Mesendoderm (in vitro differentiated cells): ENCODE measurements at regions not wholly inside any gene's neighbourhood (a gene's known extent, or its start where the extent isn't known, plus 50 kb on each side); places are given as distances from the start of the nearest gene placed in this dataset.

Source experiments
- DNase-seq: peaks from one replicate; pipeline ENCODE4 v3.0.0; 2013
- H2AK5ac ChIP-seq: 2 replicates; pipeline ENCODE4 v1.6.1; 2013; ENCODE audit warnings: low read length, inconsistent platforms
- H2BK120ac ChIP-seq: 2 replicates; pipeline ENCODE4 v1.6.1; 2013; ENCODE audit warnings: low read depth, mild to moderate bottlenecking, low read length, moderate library complexity, mixed read lengths
- H2BK15ac ChIP-seq: replicated peaks from 2 replicates; pipeline ENCODE4 v1.6.1; 2013; ENCODE audit warnings: low read depth, mild to moderate bottlenecking, moderate library complexity
- H2BK5ac ChIP-seq: 2 replicates; pipeline ENCODE4 v1.6.1; 2013; ENCODE audit warnings: low read length, inconsistent platforms
- H3K18ac ChIP-seq: 2 replicates; pipeline ENCODE4 v1.6.1; 2013; ENCODE audit warnings: mild to moderate bottlenecking, low read length, mixed read lengths
- H3K23ac ChIP-seq: one replicate; pipeline ENCODE4 v1.6.1; 2013; ENCODE audit warnings: low read length
- H3K27ac ChIP-seq: 2 replicates; pipeline ENCODE4 v1.5.1; 2013; ENCODE audit warnings: low read depth, mild to moderate bottlenecking, inconsistent platforms, low read length, moderate library complexity
- H3K27me3 ChIP-seq: 2 replicates; pipeline ENCODE4 v1.6.1; 2013; ENCODE audit warnings: low read length, control low read depth, mild to moderate bottlenecking, inconsistent platforms; ENCODE audit not compliant: insufficient read depth, poor library complexity
- H3K36me3 ChIP-seq: 2 replicates; pipeline ENCODE4 v1.6.1; 2013; ENCODE audit warnings: low read length, inconsistent platforms; ENCODE audit not compliant: control insufficient read depth, insufficient read depth
- H3K4ac ChIP-seq: one replicate; pipeline ENCODE4 v1.6.1; 2013; ENCODE audit warnings: low read depth, mild to moderate bottlenecking, low read length, moderate library complexity
- H3K4me1 ChIP-seq: 2 replicates; pipeline ENCODE4 v1.6.1; 2013; ENCODE audit warnings: low read depth, low read length, inconsistent platforms; ENCODE audit not compliant: control insufficient read depth
- H3K4me2 ChIP-seq: 2 replicates; pipeline ENCODE4 v1.6.1; 2013; ENCODE audit warnings: low read length
- H3K4me3 ChIP-seq: 2 replicates; pipeline ENCODE4 v1.5.1; 2013; ENCODE audit warnings: mild to moderate bottlenecking, low read length
- H3K56ac ChIP-seq: one replicate; pipeline ENCODE4 v1.6.1; 2013; ENCODE audit warnings: low read length
- H3K79me1 ChIP-seq: 2 replicates; pipeline ENCODE4 v1.6.1; 2013; ENCODE audit warnings: low read length, inconsistent platforms
- H3K79me2 ChIP-seq: 2 replicates; pipeline ENCODE4 v1.6.1; 2013; ENCODE audit warnings: mild to moderate bottlenecking, low read length; ENCODE audit not compliant: control insufficient read depth, insufficient read depth
- H3K9ac ChIP-seq: 2 replicates; pipeline ENCODE4 v1.6.1; 2013; ENCODE audit warnings: low read length, inconsistent platforms
- H4K5ac ChIP-seq: one replicate; pipeline ENCODE4 v1.6.1; 2013; ENCODE audit warnings: low read length
- H4K8ac ChIP-seq: one replicate; pipeline ENCODE4 v1.6.1; 2013; ENCODE audit warnings: low read depth, mild to moderate bottlenecking, control low read depth, low read length, moderate library complexity
- WGBS: extraction: QIAGEN DNeasy Blood & Tissue Kit; methylation state at CpG from one replicate; pipeline ENCODE4 v1.1.7; 2013; ENCODE audit warnings: low lambda C conversion rate, missing lambda C conversion rate; ENCODE audit not compliant: insufficient coverage; ENCODE audit errors: extremely low coverage; 5-methylcytosine and 5-hydroxymethylcytosine counted together

GRCh38 chr15:39445931-39446330 is 134.9 kb upstream of the THBS1 start:
- H3K4me1 ChIP-seq = no peaks in the 10 kb centered on the region
- no peak overlapping the region for H3K4ac ChIP-seq
- no peak overlapping the region for H4K8ac ChIP-seq
- no peak overlapping the region for H3K18ac ChIP-seq
- no peak overlapping the region for H4K5ac ChIP-seq
- no peak overlapping the region for H2BK15ac ChIP-seq
- no peak for DNase-seq
- WGBS = no CpG with 5 or more reads among the region's 2 CpGs
- H3K27me3 ChIP-seq = no peaks in the 10 kb centered on the region
- H3K79me1 ChIP-seq = no peaks in the 10 kb centered on the region
- H3K36me3 ChIP-seq = no peaks in the 10 kb centered on the region
- no peak overlapping the region for H3K56ac ChIP-seq
- no peak overlapping the region for H3K9ac ChIP-seq
- H3K4me2 ChIP-seq = no peak overlapping the region
- no peak overlapping the region for H2BK120ac ChIP-seq
- H3K23ac ChIP-seq = no peak overlapping the region
- H3K4me3 ChIP-seq = no peak overlapping the region
- no peak overlapping the region for H2AK5ac ChIP-seq
- H2BK5ac ChIP-seq = no peak overlapping the region
- H3K27ac ChIP-seq = no peak overlapping the region
- H3K79me2 ChIP-seq = no peaks in the 10 kb centered on the region

- H3K36me3 ChIP-seq = no peaks in the 10 kb centered on the region
- no peak overlapping the region for H2BK15ac ChIP-seq
These were observed 133.5 kb upstream of the THBS1 start for GRCh38 chr15:39447346-39447745.

GRCh38 chr15:39447881-39448280 is 133.0 kb upstream of the THBS1 start:
- H2AK5ac ChIP-seq = no peak overlapping the region
- H2BK15ac ChIP-seq = no peak overlapping the region
- H3K27me3 ChIP-seq = no peaks in the 10 kb centered on the region
- H3K9ac ChIP-seq = no peak overlapping the region
- no peak overlapping the region for H4K8ac ChIP-seq
- no peak overlapping the region for H4K5ac ChIP-seq
- no peak overlapping the region for H2BK5ac ChIP-seq
- H3K56ac ChIP-seq = no peak overlapping the region
- no peak overlapping the region for H3K4ac ChIP-seq
- no peaks in the 10 kb centered on the region for H3K4me1 ChIP-seq
- no peak overlapping the region for H3K27ac ChIP-seq
- no peak overlapping the region for H3K4me2 ChIP-seq
- DNase-seq = no peak
- no peaks in the 10 kb centered on the region for H3K36me3 ChIP-seq
- H3K79me2 ChIP-seq = no peaks in the 10 kb centered on the region
- no peak overlapping the region for H3K4me3 ChIP-seq
- WGBS = no CpG with 5 or more reads among the region's 4 CpGs
- no peaks in the 10 kb centered on the region for H3K79me1 ChIP-seq
- H3K23ac ChIP-seq = no peak overlapping the region
- no peak overlapping the region for H2BK120ac ChIP-seq
- no peak overlapping the region for H3K18ac ChIP-seq

More at GRCh38 chr15:39447346-39447745, 133.5 kb upstream of the THBS1 start:
- H3K4me2 ChIP-seq = no peak overlapping the region
- no peak overlapping the region for H2AK5ac ChIP-seq
- no peak overlapping the region for H3K23ac ChIP-seq
- no peak overlapping the region for H2BK5ac ChIP-seq
- H3K9ac ChIP-seq = no peak overlapping the region
- no peak overlapping the region for H3K4ac ChIP-seq
- H3K4me3 ChIP-seq = no peak overlapping the region
- no peaks in the 10 kb centered on the region for H3K79me1 ChIP-seq
- H3K4me1 ChIP-seq = no peaks in the 10 kb centered on the region
- WGBS = no CpG with 5 or more reads among the region's 2 CpGs
- no peak overlapping the region for H4K8ac ChIP-seq
- DNase-seq = peak; percentile 51
- H3K79me2 ChIP-seq = no peaks in the 10 kb centered on the region
- no peak overlapping the region for H3K56ac ChIP-seq
- no peak overlapping the region for H3K27ac ChIP-seq
- no peaks in the 10 kb centered on the region for H3K27me3 ChIP-seq
- H2BK120ac ChIP-seq = no peak overlapping the region
- no peak overlapping the region for H4K5ac ChIP-seq
- H3K18ac ChIP-seq = no peak overlapping the region

DNA sequence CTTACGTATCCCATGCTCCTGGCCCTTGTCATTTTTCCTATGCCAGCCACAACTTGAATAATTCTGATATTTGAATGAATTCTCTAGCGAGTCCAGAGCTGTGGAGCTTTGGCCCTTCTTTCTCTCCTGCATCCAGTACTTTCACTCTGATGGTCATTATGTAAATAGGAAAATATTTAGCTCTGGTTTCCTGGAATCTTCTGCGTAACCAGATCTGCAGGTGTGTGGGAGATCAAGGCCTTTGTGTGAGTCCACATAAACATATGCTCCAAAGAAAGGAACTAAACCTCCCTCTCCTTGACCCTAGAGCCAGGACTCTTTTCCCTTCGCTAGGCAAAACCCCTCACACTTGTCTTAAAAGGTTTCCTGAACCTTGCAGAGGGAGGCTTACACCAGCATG is 132.5 kb upstream of the THBS1 start:
- no CpG with 5 or more reads among the region's 4 CpGs for WGBS
- no peak overlapping the region for H3K4me2 ChIP-seq

GRCh38 chr15:39451121-39451688 is 129.7 kb upstream of the THBS1 start:
- Histone ChIP-seq H3K56ac (no peak overlapping the region), H2BK5ac (no peak overlapping the region), H2BK120ac (no peak overlapping the region), H3K4me2 (no peak overlapping the region), H3K9ac (no peak overlapping the region), H3K4me1 (no peaks in the 10 kb centered on the region), H4K5ac (no peak overlapping the region), H3K23ac (no peak overlapping the region), H3K4me3 (no peak overlapping the region), H2BK15ac (no peak overlapping the region), H3K36me3 (no peaks in the 10 kb centered on the region), H3K18ac (no peak overlapping the region), H3K79me2 (no peaks in the 10 kb centered on the region), H4K8ac (no peak overlapping the region), H3K79me1 (no peaks in the 10 kb centered on the region), H2AK5ac (no peak overlapping the region), H3K27me3 (no peaks in the 10 kb centered on the region), H3K27ac (no peak overlapping the region), H3K4ac (no peak overlapping the region)
- DNase-seq = no peak
- no CpG with 5 or more reads among the region's 1 CpG for WGBS

More for the DNA sequence above, 132.5 kb upstream of the THBS1 start:
- no peak overlapping the region for H3K4me3 ChIP-seq
- no peak overlapping the region for H3K27ac ChIP-seq
- H3K9ac ChIP-seq = no peak overlapping the region
- no peak overlapping the region for H4K8ac ChIP-seq
- H3K36me3 ChIP-seq = no peaks in the 10 kb centered on the region
- H3K79me1 ChIP-seq = no peaks in the 10 kb centered on the region
- no peak overlapping the region for H2BK5ac ChIP-seq
- H3K27me3 ChIP-seq = no peaks in the 10 kb centered on the region
- H2AK5ac ChIP-seq = no peak overlapping the region
- no peak overlapping the region for H2BK15ac ChIP-seq
- H3K79me2 ChIP-seq = no peaks in the 10 kb centered on the region
- H3K4ac ChIP-seq = no peak overlapping the region
- no peak overlapping the region for H3K18ac ChIP-seq
- H3K56ac ChIP-seq = no peak overlapping the region
- H3K23ac ChIP-seq = no peak overlapping the region
- no peaks in the 10 kb centered on the region for H3K4me1 ChIP-seq
- H2BK120ac ChIP-seq = no peak overlapping the region
- DNase-seq = no peak
- no peak overlapping the region for H4K5ac ChIP-seq

DNA sequence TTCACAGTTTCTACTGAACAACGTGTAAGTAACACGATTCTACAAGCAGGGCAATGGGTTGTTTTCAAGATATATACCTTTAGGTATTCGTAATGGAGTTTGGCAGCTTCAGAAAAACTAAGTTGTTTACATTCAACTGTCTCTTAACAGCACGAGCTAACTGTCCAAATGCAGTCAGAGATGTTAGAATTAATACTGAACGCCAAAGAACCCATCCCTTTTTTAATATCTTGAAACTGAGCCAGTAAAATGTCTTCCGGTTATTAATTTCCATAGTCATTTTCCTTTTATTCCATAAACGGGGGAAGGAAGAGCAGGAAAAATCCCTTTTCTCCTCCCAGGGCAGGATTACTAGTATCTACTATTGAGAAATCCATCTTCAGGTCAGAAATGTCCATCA is 129.0 kb upstream of the THBS1 start:
- no peak overlapping the region for H2AK5ac ChIP-seq
- H3K79me2 ChIP-seq = no peaks in the 10 kb centered on the region
- H3K36me3 ChIP-seq = no peaks in the 10 kb centered on the region
- H2BK5ac ChIP-seq = no peak overlapping the region
- H3K4me3 ChIP-seq = no peak overlapping the region
- no peak overlapping the region for H3K4ac ChIP-seq
- H4K8ac ChIP-seq = no peak overlapping the region
- DNase-seq = no peak
- H4K5ac ChIP-seq = no peak overlapping the region
- no peaks in the 10 kb centered on the region for H3K4me1 ChIP-seq
- no peak overlapping the region for H2BK120ac ChIP-seq
- no CpG with 5 or more reads among the region's 7 CpGs for WGBS
- H3K4me2 ChIP-seq = no peak overlapping the region
- H3K79me1 ChIP-seq = no peaks in the 10 kb centered on the region
- no peak overlapping the region for H3K27ac ChIP-seq
- H3K27me3 ChIP-seq = no peaks in the 10 kb centered on the region
- no peak overlapping the region for H3K56ac ChIP-seq
- H3K18ac ChIP-seq = no peak overlapping the region
- no peak overlapping the region for H3K9ac ChIP-seq
- H2BK15ac ChIP-seq = no peak overlapping the region
- no peak overlapping the region for H3K23ac ChIP-seq
